ENCODE measurements at regions not wholly inside any gene's neighbourhood (a gene's known extent, or its start where the extent isn't known, plus 50 kb on each side); places are given as distances from the start of the nearest gene placed in this dataset.

DNA sequence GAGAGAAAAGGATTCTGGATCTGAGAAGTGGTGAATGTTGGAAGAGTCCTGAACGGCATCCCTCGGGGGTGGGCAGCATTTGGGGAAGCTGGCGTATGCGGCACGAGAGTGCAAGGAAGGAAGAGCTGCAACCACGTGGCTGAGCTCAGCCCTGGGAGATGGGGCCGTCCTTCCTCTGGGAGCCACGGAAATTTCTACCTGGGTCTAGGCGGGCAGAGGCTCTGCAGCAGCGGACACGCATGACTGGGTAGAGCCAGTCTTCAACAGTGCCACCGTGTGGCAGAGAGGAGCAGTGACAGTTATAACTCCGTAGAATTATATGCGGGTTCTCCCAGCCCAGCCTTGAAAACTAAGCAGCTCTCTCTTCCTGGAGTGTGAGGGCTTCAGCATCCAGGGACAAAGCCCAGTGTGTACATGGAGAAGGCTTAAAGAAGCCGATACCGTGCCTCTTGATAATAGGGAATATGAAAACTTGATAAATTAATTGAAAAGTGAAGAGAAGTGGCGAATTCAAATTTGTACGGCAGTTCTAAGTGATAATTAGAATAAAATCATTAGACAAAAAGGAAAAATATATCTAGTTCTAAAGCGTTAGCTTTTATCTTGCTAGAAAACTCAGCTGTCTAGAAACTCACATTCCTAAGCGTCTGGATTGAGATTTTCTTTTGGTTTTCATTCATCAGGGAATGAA is 82.9 kb upstream of the STXBP6 start:
- H2BK15ac ChIP-seq (ENCODE audit: low read depth, low read length): no peak overlapping the region
- TF ChIP-seq, protein P1, sequence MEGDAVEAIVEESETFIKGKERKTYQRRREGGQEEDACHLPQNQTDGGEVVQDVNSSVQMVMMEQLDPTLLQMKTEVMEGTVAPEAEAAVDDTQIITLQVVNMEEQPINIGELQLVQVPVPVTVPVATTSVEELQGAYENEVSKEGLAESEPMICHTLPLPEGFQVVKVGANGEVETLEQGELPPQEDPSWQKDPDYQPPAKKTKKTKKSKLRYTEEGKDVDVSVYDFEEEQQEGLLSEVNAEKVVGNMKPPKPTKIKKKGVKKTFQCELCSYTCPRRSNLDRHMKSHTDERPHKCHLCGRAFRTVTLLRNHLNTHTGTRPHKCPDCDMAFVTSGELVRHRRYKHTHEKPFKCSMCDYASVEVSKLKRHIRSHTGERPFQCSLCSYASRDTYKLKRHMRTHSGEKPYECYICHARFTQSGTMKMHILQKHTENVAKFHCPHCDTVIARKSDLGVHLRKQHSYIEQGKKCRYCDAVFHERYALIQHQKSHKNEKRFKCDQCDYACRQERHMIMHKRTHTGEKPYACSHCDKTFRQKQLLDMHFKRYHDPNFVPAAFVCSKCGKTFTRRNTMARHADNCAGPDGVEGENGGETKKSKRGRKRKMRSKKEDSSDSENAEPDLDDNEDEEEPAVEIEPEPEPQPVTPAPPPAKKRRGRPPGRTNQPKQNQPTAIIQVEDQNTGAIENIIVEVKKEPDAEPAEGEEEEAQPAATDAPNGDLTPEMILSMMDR (conservative IDR thresholded peaks at IDR 0.05): peak; percentile 87
- peak overlapping the region; percentile 17 for H3K4me2 ChIP-seq (ENCODE audit: insufficient read depth, insufficient read length, low read length)
- Mint-ChIP-seq H3K4me3 (peak overlapping the region; percentile 32 to 54; a peak in 4 of 5 replicates), H3K27me3 (ENCODE audit: low read depth) (peaks cover 32% of the 10 kb centered on the region), H3K4me1 (peaks cover 5 to 11% of the 10 kb centered on the region in 2 experiments), H3K9me3 (peaks cover under 1% of the 10 kb centered on the region in 2 experiments; a peak in 2 of 5 replicates), H3K36me3 (ENCODE audit: insufficient read depth in 1 of 3, low read depth in 3 of 3) (peaks cover under 1 to 2% (median 2%) of the 10 kb centered on the region in 3 experiments; a peak in 3 of 7 replicates), H3K27ac (no peak overlapping the region; a peak in 1 of 7 replicates)
- H3K9me3 ChIP-seq (ENCODE audit: control insufficient read depth, low read depth, low read length): no peaks in the 10 kb centered on the region
- no peak overlapping the region for H3T11ph ChIP-seq (ENCODE audit: low read length)
- no peak overlapping the region for H4K91ac ChIP-seq (ENCODE audit: insufficient read length, low read depth, low read length)
- H3K18ac ChIP-seq (ENCODE audit: insufficient read length, low read depth, low read length): no peak overlapping the region
- H2BK5ac ChIP-seq (ENCODE audit: insufficient read length, low read length): no peak overlapping the region
- no peak overlapping the region for H3K56ac ChIP-seq (ENCODE audit: insufficient read length, low read depth, low read length)
- no peaks in the 10 kb centered on the region for H3K23me2 ChIP-seq (ENCODE audit: insufficient read length, low read depth, low read length, poor library complexity, severe bottlenecking)
- no peak overlapping the region for H4K5ac ChIP-seq (ENCODE audit: insufficient read length, low read depth, low read length)
- H2AFZ ChIP-seq (ENCODE audit: low read length): no peak overlapping the region
- no CpG with 5 or more reads among the region's 20 CpGs for WGBS (ENCODE audit: extremely low coverage, insufficient read length, low lambda C conversion rate)
- H3K79me2 ChIP-seq (ENCODE audit: insufficient read depth, low read length): no peaks in the 10 kb centered on the region
- H3K9ac ChIP-seq (ENCODE audit: extremely low read depth, insufficient read length, low read length): no peak overlapping the region
- no peak overlapping the region for H4K8ac ChIP-seq (replicated peaks; ENCODE audit: insufficient read length, low read depth, low read length)
- H3K14ac ChIP-seq (ENCODE audit: insufficient read depth, low read length): no peak overlapping the region
- no peaks in the 10 kb centered on the region for H4K20me1 ChIP-seq (ENCODE audit: control insufficient read depth, insufficient read depth, insufficient read length)
- H3K27me3 ChIP-seq (ENCODE audit: insufficient read depth, low read length): no peaks in the 10 kb centered on the region
- DNase-seq: peak; percentile 89
- H3K4ac ChIP-seq (ENCODE audit: low read depth, low read length): no peak overlapping the region
- no peak overlapping the region for H2BK20ac ChIP-seq (ENCODE audit: low read depth, low read length, poor library complexity, severe bottlenecking)
- no peak overlapping the region for H3K23ac ChIP-seq (ENCODE audit: insufficient read length, low read depth, low read length)
- no peak overlapping the region for H3K27ac ChIP-seq (ENCODE audit: insufficient read length, low read depth, low read length)
- no peak overlapping the region for H2BK120ac ChIP-seq (ENCODE audit: low read depth, low read length, poor library complexity, severe bottlenecking)
- H3K79me1 ChIP-seq (ENCODE audit: insufficient read depth, low read depth, low read length, poor library complexity, severe bottlenecking): no peaks in the 10 kb centered on the region
- H2AK5ac ChIP-seq (ENCODE audit: insufficient read length, low read length): no peak overlapping the region
- no peak overlapping the region for H2BK12ac ChIP-seq (ENCODE audit: insufficient read length, low read depth, low read length)
- H3K4me1 ChIP-seq (ENCODE audit: insufficient read depth, low read length): no peaks in the 10 kb centered on the region
